NCI-H82 (cell line): ENCODE measurements at regions not wholly inside any gene's neighbourhood (a gene's known extent, or its start where the extent isn't known, plus 50 kb on each side); places are given as distances from the start of the nearest gene placed in this dataset.
"Not testable (repeated sequence)": the region's sequence is repeated elsewhere in the genome, so short reads cannot be mapped to it uniquely, and the experiment has no call there.

Experiments used
- DNase-seq: peaks from one replicate; lab custom pipeline; 2025; lab: John Stamatoyannopoulos, UW

- no peak for DNase-seq
Observed at GRCh38 chr2:155902635-155903034, 429.9 kb downstream of the NR4A2 start.

DNA sequence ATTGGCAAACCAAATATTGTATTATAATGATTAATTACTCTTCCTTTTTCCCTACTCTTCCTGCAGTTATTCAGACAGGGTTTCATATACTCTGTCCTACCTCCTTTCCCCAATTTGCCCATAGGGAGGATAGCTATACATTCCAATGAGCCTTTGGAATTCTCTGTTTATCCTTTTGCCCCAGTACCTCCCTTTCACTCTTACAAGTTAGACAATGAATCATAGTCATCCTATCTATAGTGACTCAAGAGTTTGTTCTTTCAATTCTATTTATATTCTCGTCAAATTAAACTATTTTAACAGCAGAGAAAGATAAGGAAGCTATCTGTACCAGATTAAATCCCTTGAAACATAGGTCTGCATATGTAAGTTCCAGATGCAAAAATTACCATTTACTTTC, 437.5 kb downstream of the NR4A2 start:
- no peak for DNase-seq

DNA sequence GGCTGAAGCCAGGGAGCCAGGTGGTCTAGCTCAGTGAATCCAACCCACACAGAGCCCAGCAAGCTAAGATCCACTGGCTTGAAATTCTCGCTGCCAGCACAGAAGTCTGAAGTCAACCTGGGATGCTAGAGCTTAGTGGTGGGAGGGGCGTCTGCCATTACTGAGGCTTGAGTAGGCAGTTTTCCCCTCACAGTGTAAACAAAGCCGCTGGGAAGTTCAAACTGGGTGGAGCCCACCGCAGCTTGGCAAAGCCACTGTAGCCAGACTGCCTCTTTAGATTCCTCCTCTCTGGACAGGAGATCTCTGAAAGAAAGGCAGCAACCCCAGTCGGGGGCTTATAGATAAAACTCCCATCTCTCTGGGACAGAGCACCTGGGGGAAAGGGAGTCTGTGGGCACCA, 452.1 kb downstream of the NR4A2 start:
- DNase-seq: peak; percentile 8

- DNase-seq: not testable (repeated sequence)
Observed at GRCh38 chr2:155879900-155880299, 452.6 kb downstream of the NR4A2 start.

DNA sequence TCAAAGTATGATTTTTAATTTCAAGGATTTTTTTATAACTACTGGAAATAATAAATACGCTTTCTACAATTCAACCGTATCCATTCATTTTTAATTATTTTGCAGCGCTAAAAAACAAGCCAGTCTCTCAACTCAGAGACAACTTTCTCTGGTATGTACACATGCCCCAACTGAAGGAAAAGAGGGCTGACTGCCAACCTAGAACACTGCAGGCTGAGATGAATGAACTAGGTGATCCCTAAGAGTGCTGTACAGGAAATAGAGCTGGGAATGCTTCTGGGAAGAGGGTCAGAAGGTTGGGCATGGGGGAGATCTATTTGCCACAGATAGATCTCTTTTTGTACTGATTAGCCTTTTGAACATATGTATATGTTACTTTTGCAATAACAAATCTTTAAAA, 460.1 kb downstream of the NR4A2 start:
- no peak for DNase-seq

GRCh38 chr2:155871940-155872339, 460.6 kb downstream of the NR4A2 start:
- DNase-seq: no peak

GRCh38 chr2:155867564-155867963, 465.0 kb downstream of the NR4A2 start:
- DNase-seq: no peak

GRCh38 chr2:155866477-155866876, 466.0 kb downstream of the NR4A2 start:
- no peak for DNase-seq

GRCh38 chr2:155852156-155852555, 480.4 kb downstream of the NR4A2 start:
- no peak for DNase-seq

GRCh38 chr2:155846259-155846658, 486.3 kb downstream of the NR4A2 start:
- no peak for DNase-seq

GRCh38 chr2:155844461-155844860, 488.1 kb downstream of the NR4A2 start:
- DNase-seq: no peak

- DNase-seq: no peak
Observed at GRCh38 chr2:155842103-155842502, 490.4 kb downstream of the NR4A2 start.

- DNase-seq: peak; percentile 27
Observed at GRCh38 chr2:155841442-155841841, 491.1 kb downstream of the NR4A2 start.

DNA sequence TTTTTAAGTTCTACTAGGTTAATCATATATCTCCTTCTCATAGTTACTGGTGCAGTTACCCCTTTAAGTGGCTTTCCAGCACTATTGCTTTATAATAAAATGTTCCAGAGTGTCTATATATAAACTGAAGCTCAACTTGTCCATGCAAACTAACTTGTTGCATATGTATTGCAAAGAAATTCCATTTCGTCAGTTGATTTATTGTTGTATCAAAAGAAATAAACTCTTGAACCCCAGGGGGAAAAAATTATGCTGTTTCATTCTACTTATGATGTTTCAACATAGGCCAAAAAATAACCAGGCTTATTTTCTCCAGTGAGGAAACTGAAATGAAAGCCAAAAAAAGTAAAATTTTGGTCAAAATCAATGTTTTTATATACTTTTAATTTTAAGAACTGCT, 491.9 kb downstream of the NR4A2 start:
- DNase-seq: no peak

DNA sequence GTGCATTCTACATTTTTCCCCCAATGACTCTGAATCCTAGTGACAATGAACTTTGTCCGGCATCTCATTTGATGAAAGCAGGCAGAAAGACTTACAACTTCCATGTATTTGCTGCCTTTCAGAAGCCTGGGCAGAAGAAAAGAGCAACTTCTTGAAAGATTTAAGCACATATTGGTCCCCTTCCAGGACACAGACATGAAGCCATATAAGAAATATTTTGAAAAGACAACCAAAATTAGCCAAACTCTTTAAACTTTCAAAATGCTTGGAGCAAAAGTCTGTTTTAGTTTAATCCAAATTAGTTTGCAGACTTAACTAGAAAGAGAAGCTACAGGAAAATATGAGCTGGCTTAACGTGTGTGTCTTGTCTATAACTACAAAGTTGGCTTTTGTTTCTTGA, 492.5 kb downstream of the NR4A2 start:
- DNase-seq: no peak

DNA sequence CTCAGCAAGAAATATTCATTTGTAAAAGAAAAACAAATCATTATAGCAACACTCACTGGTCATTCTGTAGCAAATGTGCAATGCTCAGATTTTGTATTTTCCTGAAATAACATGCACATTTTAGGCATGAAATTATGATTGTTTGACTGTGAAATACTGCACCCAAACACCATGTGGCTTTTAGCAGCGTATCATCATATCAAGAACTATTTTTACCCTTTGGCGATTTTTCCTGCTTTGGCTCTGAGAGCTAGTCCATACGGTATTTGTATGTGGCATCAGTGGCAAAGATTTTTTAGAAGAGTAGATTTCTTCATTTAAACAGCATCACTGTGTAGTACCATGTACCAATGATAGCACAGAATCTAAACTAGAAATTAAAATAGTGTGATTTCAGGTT, 493.1 kb downstream of the NR4A2 start:
- no peak for DNase-seq

- DNase-seq: no peak
Observed at GRCh38 chr2:155836439-155836838, 496.1 kb downstream of the NR4A2 start.

DNA sequence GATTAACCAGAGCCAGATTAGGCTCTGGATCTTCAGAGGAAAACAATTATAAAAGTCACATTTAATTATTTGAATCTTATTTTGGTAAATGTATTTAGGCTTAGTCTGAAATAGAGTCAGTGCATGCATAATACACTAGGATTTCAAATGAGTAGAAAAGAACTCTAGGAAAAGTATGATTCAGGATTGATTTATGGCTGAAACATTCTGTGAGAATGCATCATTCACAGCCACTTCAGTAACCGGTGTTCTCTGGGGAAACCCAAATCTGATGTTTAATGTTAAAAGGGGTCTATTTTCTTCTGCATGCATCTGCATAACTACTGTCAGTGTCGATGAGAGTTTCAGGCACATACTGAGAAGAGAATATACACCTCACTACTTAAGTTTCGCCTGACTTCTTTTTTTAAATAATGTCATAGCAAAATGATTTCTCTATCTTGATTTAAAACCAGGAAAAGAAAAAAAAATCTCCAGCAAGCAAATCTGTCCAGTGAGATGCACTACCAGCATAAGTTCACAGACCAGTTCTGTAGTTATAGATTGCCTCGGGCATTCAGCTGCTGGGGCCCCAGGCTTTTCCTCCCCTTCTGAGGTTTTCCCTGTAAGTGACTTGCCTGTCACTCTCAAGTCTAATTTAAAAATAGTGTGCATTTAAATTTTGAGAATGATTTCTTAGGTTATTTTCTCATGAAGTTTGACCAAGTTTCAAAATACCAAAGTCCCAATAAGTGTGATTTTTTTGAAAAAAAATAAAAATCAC, 501.5 kb downstream of the NR4A2 start:
- no peak for DNase-seq

DNA sequence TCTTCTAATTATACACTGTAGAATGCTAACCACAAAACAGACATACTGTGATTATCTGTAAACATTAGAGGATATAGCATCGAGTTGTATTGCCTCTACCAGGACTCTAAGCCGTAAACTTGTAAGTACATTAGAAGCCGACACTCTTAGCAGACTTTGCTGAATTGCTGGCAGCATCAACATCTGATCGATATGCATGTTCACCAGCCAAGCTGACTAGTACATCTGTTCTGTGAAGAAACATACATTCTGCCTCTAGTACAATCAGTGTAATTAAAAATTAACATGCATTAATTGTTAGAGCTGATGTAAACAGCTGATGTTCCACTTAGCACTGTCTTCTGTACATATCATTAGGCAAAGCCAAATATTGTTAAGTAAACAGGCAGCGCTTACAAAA, 502.2 kb downstream of the NR4A2 start:
- peak; percentile 66 for DNase-seq

DNA sequence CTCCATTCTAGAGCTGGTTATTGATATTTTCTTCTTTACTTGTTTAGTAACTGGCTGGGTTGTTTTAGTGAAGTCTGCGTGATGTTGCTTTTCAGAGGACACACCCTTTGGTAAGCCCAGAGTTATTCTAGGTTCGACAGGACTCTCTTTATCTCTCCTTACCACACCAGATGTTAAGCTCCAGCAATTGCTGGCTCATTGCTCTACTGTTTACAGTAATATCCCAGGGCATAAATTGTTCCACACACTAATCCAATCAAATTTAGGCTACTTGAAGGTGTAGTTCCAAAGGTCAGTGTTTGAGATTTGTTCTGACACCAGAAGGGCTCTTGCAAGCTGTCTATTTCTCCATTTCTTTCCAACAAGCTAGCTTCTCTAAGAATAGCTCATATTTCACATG, 506.6 kb downstream of the NR4A2 start:
- peak; percentile 82 for DNase-seq

- peak; percentile 86 for DNase-seq
Observed at GRCh38 chr2:155815851-155816250, 516.7 kb downstream of the NR4A2 start.

GRCh38 chr2:155815275-155815674, 517.2 kb downstream of the NR4A2 start:
- DNase-seq: no peak

GRCh38 chr2:155810411-155810810, 522.1 kb downstream of the NR4A2 start:
- DNase-seq: no peak

DNA sequence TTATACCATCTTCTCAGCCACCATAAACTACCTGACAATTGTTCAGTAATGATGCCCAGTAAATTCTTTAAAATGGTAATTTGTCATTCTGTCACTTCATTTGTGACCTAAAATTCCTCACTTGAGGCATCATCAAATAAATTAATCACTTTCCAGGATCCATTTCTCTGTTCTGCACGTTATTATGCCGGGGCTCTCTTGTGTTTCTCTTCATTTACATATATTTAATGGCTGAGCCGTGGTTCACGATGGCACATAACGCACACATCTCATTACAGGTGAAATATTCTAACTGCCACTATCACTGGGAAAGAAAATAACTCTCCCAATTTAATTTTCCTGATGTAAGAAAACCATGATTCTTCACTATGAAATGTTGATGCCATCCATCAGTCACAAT, 529.6 kb downstream of the NR4A2 start:
- no peak for DNase-seq
